NCI-H146 treated with DMSO at 0.1 percent for 48 hours (cell line): ENCODE measurements at regions not wholly inside any gene's neighbourhood (a gene's known extent, or its start where the extent isn't known, plus 50 kb on each side); places are given as distances from the start of the nearest gene placed in this dataset.
"Not testable (repeated sequence)": the region's sequence is repeated elsewhere in the genome, so short reads cannot be mapped to it uniquely, and the experiment has no call there.

Experiments
- DNase-seq: peaks from one replicate; lab custom pipeline; 2025; ENCODE audit not compliant: unreplicated experiment; lab: John Stamatoyannopoulos, UW

- no peak for DNase-seq
These were observed 99.6 kb downstream of the FAM114A2 start for GRCh38 chr5:153939101-153939500.

- DNase-seq = no peak
These were observed 100.4 kb downstream of the FAM114A2 start for GRCh38 chr5:153938191-153938842.

GRCh38 chr5:153937661-153938060 is 101.0 kb downstream of the FAM114A2 start:
- no peak for DNase-seq

- DNase-seq = not testable (repeated sequence)
These were observed 103.6 kb downstream of the FAM114A2 start for GRCh38 chr5:153935151-153935550.

GRCh38 chr5:153926201-153926600 is 112.5 kb downstream of the FAM114A2 start:
- no peak for DNase-seq

GRCh38 chr5:153919161-153919560 is 119.5 kb downstream of the FAM114A2 start:
- no peak for DNase-seq

GRCh38 chr5:153907170-153907775 is 131.4 kb downstream of the FAM114A2 start:
- DNase-seq = no peak

GRCh38 chr5:153905219-153905618 is 133.5 kb downstream of the FAM114A2 start:
- no peak for DNase-seq

- DNase-seq = no peak
These were observed 135.4 kb downstream of the FAM114A2 start for GRCh38 chr5:153903321-153903720.

- DNase-seq = no peak
These were observed 136.7 kb downstream of the FAM114A2 start for GRCh38 chr5:153902016-153902415.

- DNase-seq = no peak
These were observed 137.3 kb downstream of the FAM114A2 start for GRCh38 chr5:153901449-153901848.

GRCh38 chr5:153900703-153901395 is 137.9 kb downstream of the FAM114A2 start:
- no peak for DNase-seq

GRCh38 chr5:153899746-153900145 is 139.0 kb downstream of the FAM114A2 start:
- no peak for DNase-seq

GRCh38 chr5:153896701-153897100 is 142.0 kb downstream of the FAM114A2 start:
- DNase-seq = no peak

GRCh38 chr5:153896117-153896516 is 142.6 kb downstream of the FAM114A2 start:
- DNase-seq = no peak

GRCh38 chr5:153895266-153895665 is 143.4 kb downstream of the FAM114A2 start:
- DNase-seq = no peak

GRCh38 chr5:153893817-153894216 is 144.9 kb downstream of the FAM114A2 start:
- DNase-seq = no peak

GRCh38 chr5:153891394-153891793 is 147.3 kb downstream of the FAM114A2 start:
- no peak for DNase-seq

GRCh38 chr5:153888781-153889180 is 149.9 kb downstream of the FAM114A2 start:
- DNase-seq = no peak

GRCh38 chr5:153885141-153885540 is 153.6 kb downstream of the FAM114A2 start:
- no peak for DNase-seq

GRCh38 chr5:153884612-153884957 is 154.1 kb downstream of the FAM114A2 start:
- DNase-seq = no peak

- no peak for DNase-seq
These were observed 154.7 kb downstream of the FAM114A2 start for GRCh38 chr5:153883854-153884611.
